Upper lobe of left lung (tissue), 6 donors: ENCODE measurements at regions not wholly inside any gene's neighbourhood (a gene's known extent, or its start where the extent isn't known, plus 50 kb on each side); places are given as distances from the start of the nearest gene placed in this dataset.
A peak's percentile ranks its signal among the peaks of the same experiment; 100 is the strongest.
"Not testable (repeated sequence)": the region's sequence is repeated elsewhere in the genome, so short reads cannot be mapped to it uniquely, and the experiment has no call there.

ENCODE experiments used
- ATAC-seq, 2 donors: fragments of 200-7000 bp; cut with Tn5 transposase; one replicate each; pipeline ENCODE4 v1.9.1; 2022; ENCODE audit warnings: mild to moderate bottlenecking in 2 of 2, moderate library complexity in 2 of 2; ENCODE audit not compliant: low FRiP score in 2 of 2
- DNase-seq, 2 donors: peaks; one replicate each; pipeline ENCODE4 v3.0.0-alpha.2; 2019 to 2020
- H3K27ac ChIP-seq, 4 donors: fragments of 200-600 bp; sonication (generic); one replicate each; pipeline ENCODE4 v1.5.1; 2016 to 2019
- H3K27me3 ChIP-seq, 4 donors: fragments of 200-600 bp; sonication (generic); one replicate each; pipeline ENCODE4 v1.5.1; 2017 to 2019
- H3K36me3 ChIP-seq, 4 donors: fragments of 200-600 bp; sonication (generic); one replicate each; pipeline ENCODE4 v1.5.1; 2016 to 2019
- H3K4me1 ChIP-seq, 4 donors: fragments of 200-600 bp; sonication (generic); one replicate each; pipeline ENCODE4 v1.5.1; 2018 to 2019
- H3K4me3 ChIP-seq, 4 donors: fragments of 200-600 bp; sonication (generic); one replicate each; pipeline ENCODE4 v1.5.1; 2017 to 2019; ENCODE audit warnings: mild to moderate bottlenecking in 2 of 4, moderate library complexity in 1 of 4
- H3K9me3 ChIP-seq, 4 donors: fragments of 200-600 bp; sonication (generic); one replicate each; pipeline ENCODE4 v1.5.1; 2018 to 2019
- CTCF ChIP-seq, 6 experiments: fragments of 450-650 bp in 4 of 6; fragments of 200-600 bp in 2 of 6; sonication (generic) in 2 of 6; IDR thresholded peaks; one replicate each; pipeline ENCODE4 v1.5.1; 2016 to 2019; ENCODE audit warnings: antibody characterized with exemption in 6 of 6
- EP300 ChIP-seq, 4 donors: sonication (generic); formaldehyde crosslinking; IDR thresholded peaks; one replicate each; pipeline ENCODE4 v1.5.1; 2017; ENCODE audit warnings: antibody characterized with exemption in 4 of 4, control low read depth in 2 of 4
- POLR2A ChIP-seq, 4 donors: fragments of 450-650 bp; IDR thresholded peaks; one replicate each; pipeline ENCODE4 v1.5.1; 2016 to 2017; ENCODE audit warnings: antibody characterized with exemption in 4 of 4, mild to moderate bottlenecking in 2 of 4
- POLR2AphosphoS5 ChIP-seq, 2 donors: sonication (generic); formaldehyde crosslinking; IDR thresholded peaks; one replicate each; pipeline ENCODE4 v1.5.1; 2017; ENCODE audit warnings: antibody characterized with exemption in 2 of 2
- WGBS, 2 donors: methylation state at CpG; one replicate each; pipeline ENCODE4 v1.1.5; 2017 to 2018; 5-methylcytosine and 5-hydroxymethylcytosine counted together
- donor health status: DM: no; HTN: no; CAD: no; lungs with moderate emphysema.
- donor health status: DM: no; HTN: yes; CAD: no; lungs with severe emphysema.

GRCh38 chr17:31724619-31725018 is 134.4 kb downstream of the COPRS start:
- H3K27me3 ChIP-seq: no peaks in the 10 kb centered on the region
- H3K4me1 ChIP-seq: peaks cover 8 to 13% (median 10%) of the 10 kb centered on the region in 4 donors
- H3K9me3 ChIP-seq: no peaks in the 10 kb centered on the region
- DNase-seq (no peak), ATAC-seq (no peak)
- no peak overlapping the region for H3K4me3 ChIP-seq
- peak overlapping the region in 1 of 4 donors; percentile 24 for H3K27ac ChIP-seq
- no peaks in the 10 kb centered on the region for H3K36me3 ChIP-seq
- TF ChIP-seq CTCF (IDR thresholded peaks at IDR 0.05): no peak
- TF ChIP-seq POLR2A (IDR thresholded peaks at IDR 0.05): no peak
- TF ChIP-seq POLR2AphosphoS5 (IDR thresholded peaks at IDR 0.05): no peak
- no peak for TF ChIP-seq EP300 (IDR thresholded peaks at IDR 0.05)
- 76 to 89% methylated on average over 5 to 8 of the region's 8 CpGs for WGBS, 2 donors

GRCh38 chr17:31724026-31724425 is 135.0 kb downstream of the COPRS start:
- no peak for ATAC-seq
- TF ChIP-seq POLR2A (IDR thresholded peaks at IDR 0.05) (no peak), POLR2AphosphoS5 (IDR thresholded peaks at IDR 0.05) (no peak), EP300 (IDR thresholded peaks at IDR 0.05) (no peak), CTCF (IDR thresholded peaks at IDR 0.05) (no peak)
- peak overlapping the region in 1 of 4 donors; percentile 24 for H3K27ac ChIP-seq
- peaks cover 8 to 13% (median 10%) of the 10 kb centered on the region in 4 donors for H3K4me1 ChIP-seq
- no peak for DNase-seq
- no peak overlapping the region for H3K4me3 ChIP-seq
- H3K9me3 ChIP-seq: no peaks in the 10 kb centered on the region
- no peaks in the 10 kb centered on the region for H3K36me3 ChIP-seq
- H3K27me3 ChIP-seq: no peaks in the 10 kb centered on the region
- 56 to 60% methylated on average over 8 of the region's 8 CpGs for WGBS, 2 donors

GRCh38 chr17:31722251-31723056 is 136.6 kb downstream of the COPRS start:
- TF ChIP-seq POLR2A (IDR thresholded peaks at IDR 0.05) (no peak), EP300 (IDR thresholded peaks at IDR 0.05) (no peak), CTCF (IDR thresholded peaks at IDR 0.05) (no peak), POLR2AphosphoS5 (IDR thresholded peaks at IDR 0.05) (no peak)
- peaks cover 8 to 13% (median 10%) of the 10 kb centered on the region in 4 donors for H3K4me1 ChIP-seq
- peak in 1 of 2 donors; percentile 28 for ATAC-seq

GRCh38 chr17:31721291-31722025 is 137.6 kb downstream of the COPRS start:
- no peak for DNase-seq
- Histone ChIP-seq H3K4me3 (no peak overlapping the region), H3K36me3 (no peaks in the 10 kb centered on the region), H3K9me3 (no peaks in the 10 kb centered on the region), H3K27me3 (no peaks in the 10 kb centered on the region), H3K4me1 (peaks cover 8 to 13% (median 10%) of the 10 kb centered on the region in 4 donors), H3K27ac (peak overlapping the region in 1 of 4 donors; percentile 52)
- WGBS, 2 donors: 76 to 86% methylated on average over 8 of the region's 8 CpGs
- TF ChIP-seq CTCF (IDR thresholded peaks at IDR 0.05): no peak
- no peak for TF ChIP-seq EP300 (IDR thresholded peaks at IDR 0.05)
- TF ChIP-seq POLR2A (IDR thresholded peaks at IDR 0.05): no peak
- TF ChIP-seq POLR2AphosphoS5 (IDR thresholded peaks at IDR 0.05): no peak
- no peak for ATAC-seq

More at GRCh38 chr17:31722251-31723056, 136.6 kb downstream of the COPRS start:
- no peak overlapping the region for H3K4me3 ChIP-seq
- H3K27ac ChIP-seq: peak overlapping the region in 2 of 4 donors; percentile 12 to 52
- no peaks in the 10 kb centered on the region for H3K27me3 ChIP-seq
- no peaks in the 10 kb centered on the region for H3K36me3 ChIP-seq
- WGBS, 2 donors: 62 to 65% methylated on average over 13 to 14 of the region's 14 CpGs
- H3K9me3 ChIP-seq: no peaks in the 10 kb centered on the region
- no peak for DNase-seq

- not testable (repeated sequence) for H3K4me3 ChIP-seq, H3K36me3 ChIP-seq, H3K27ac ChIP-seq, ATAC-seq, H3K9me3 ChIP-seq, H3K27me3 ChIP-seq
- DNase-seq: peak in 1 of 2 donors; percentile 48
- 89 to 91% methylated on average over 6 of the region's 6 CpGs for WGBS, 2 donors
- peaks cover 0 to 11% (median 7%) of the 10 kb centered on the region in 4 donors for H3K4me1 ChIP-seq
These were observed 141.8 kb downstream of the COPRS start for GRCh38 chr17:31717251-31717650.
